Esophagus squamous epithelium (tissue), 5 donors: ENCODE measurements at regions not wholly inside any gene's neighbourhood (a gene's known extent, or its start where the extent isn't known, plus 50 kb on each side); places are given as distances from the start of the nearest gene placed in this dataset.

ENCODE experiments used
- DNase-seq: peaks from one replicate; lab custom pipeline; 2025; lab: John Stamatoyannopoulos, UW
- H3K27ac ChIP-seq, 4 donors: fragments of 200-600 bp; sonication (generic); one replicate each; pipeline ENCODE4 v1.5.1; 2016 to 2019; ENCODE audit warnings: mild to moderate bottlenecking in 1 of 4
- H3K27me3 ChIP-seq, 4 donors: fragments of 200-600 bp; sonication (generic); 1 replicate in 3 of 4; 2 replicates in 1 of 4; pipeline versions ENCODE4 v1.5.1 to v1.6.0; 2017 to 2021; ENCODE audit warnings: antibody characterized with exemption in 1 of 4
- H3K36me3 ChIP-seq, 3 donors: fragments of 200-600 bp; sonication (generic); one replicate each; pipeline ENCODE4 v1.5.1; 2016 to 2019
- H3K4me1 ChIP-seq, 3 donors: fragments of 200-600 bp; sonication (generic); one replicate each; pipeline ENCODE4 v1.5.1; 2017 to 2019
- H3K4me3 ChIP-seq, 4 donors: fragments of 200-600 bp; sonication (generic); 1 replicate in 3 of 4; 2 replicates in 1 of 4; pipeline ENCODE4 v1.5.1; 2016 to 2019; ENCODE audit warnings: mild to moderate bottlenecking in 2 of 4, moderate library complexity in 1 of 4
- H3K9me3 ChIP-seq, 3 donors: fragments of 200-600 bp; sonication (generic); one replicate each; pipeline ENCODE4 v1.5.1; 2016 to 2019
- POLR2A ChIP-seq, 4 donors: fragments of 450-650 bp; IDR thresholded peaks; one replicate each; pipeline ENCODE4 v1.6.1; 2017; ENCODE audit warnings: antibody characterized with exemption in 4 of 4, mild to moderate bottlenecking in 4 of 4, moderate library complexity in 3 of 4
- WGBS, 2 donors: methylation state at CpG; one replicate each; pipeline ENCODE4 v1.1.5; 2018; 5-methylcytosine and 5-hydroxymethylcytosine counted together
- intact Hi-C: fragments of 100-400 bp; cut with DNase I; formaldehyde crosslinking; loops from one replicate; pipeline ENCODE4 v1.15.0; 2022
- TF ChIP-seq, protein P1 (sequence below), 6 experiments: fragments of 450-650 bp in 4 of 6; fragments of 200-600 bp in 2 of 6; sonication (generic) in 2 of 6; IDR thresholded peaks; one replicate each; pipeline ENCODE4 v1.5.1; 2016 to 2019; ENCODE audit warnings: antibody characterized with exemption in 6 of 6, mild to moderate bottlenecking in 4 of 6, moderate library complexity in 4 of 6
- donor health status: DM: yes; HTN: yes; CAD: no.

GRCh38 chr12:30187426-30187825 is 403.7 kb upstream of the TMTC1 start:
- TF ChIP-seq POLR2A (IDR thresholded peaks at IDR 0.05) = no peak
- TF ChIP-seq, protein P1, sequence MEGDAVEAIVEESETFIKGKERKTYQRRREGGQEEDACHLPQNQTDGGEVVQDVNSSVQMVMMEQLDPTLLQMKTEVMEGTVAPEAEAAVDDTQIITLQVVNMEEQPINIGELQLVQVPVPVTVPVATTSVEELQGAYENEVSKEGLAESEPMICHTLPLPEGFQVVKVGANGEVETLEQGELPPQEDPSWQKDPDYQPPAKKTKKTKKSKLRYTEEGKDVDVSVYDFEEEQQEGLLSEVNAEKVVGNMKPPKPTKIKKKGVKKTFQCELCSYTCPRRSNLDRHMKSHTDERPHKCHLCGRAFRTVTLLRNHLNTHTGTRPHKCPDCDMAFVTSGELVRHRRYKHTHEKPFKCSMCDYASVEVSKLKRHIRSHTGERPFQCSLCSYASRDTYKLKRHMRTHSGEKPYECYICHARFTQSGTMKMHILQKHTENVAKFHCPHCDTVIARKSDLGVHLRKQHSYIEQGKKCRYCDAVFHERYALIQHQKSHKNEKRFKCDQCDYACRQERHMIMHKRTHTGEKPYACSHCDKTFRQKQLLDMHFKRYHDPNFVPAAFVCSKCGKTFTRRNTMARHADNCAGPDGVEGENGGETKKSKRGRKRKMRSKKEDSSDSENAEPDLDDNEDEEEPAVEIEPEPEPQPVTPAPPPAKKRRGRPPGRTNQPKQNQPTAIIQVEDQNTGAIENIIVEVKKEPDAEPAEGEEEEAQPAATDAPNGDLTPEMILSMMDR (IDR thresholded peaks at IDR 0.05) = no peak
- DNase-seq = no peak
- Histone ChIP-seq H3K36me3 (no peaks in the 10 kb centered on the region), H3K27me3 (no peaks in the 10 kb centered on the region), H3K4me1 (no peaks in the 10 kb centered on the region), H3K27ac (no peak overlapping the region), H3K9me3 (no peaks in the 10 kb centered on the region), H3K4me3 (no peak overlapping the region)
- 66 to 76% methylated on average over 2 of the region's 2 CpGs for WGBS, 2 donors
- intact Hi-C loops = no loop called here

- 24 to 40% methylated on average over 1 of the region's 1 CpG for WGBS, 2 donors
- no peak overlapping the region for H3K27ac ChIP-seq
- H3K4me1 ChIP-seq = peaks cover 0 to 8% (median 0%) of the 10 kb centered on the region in 3 donors
- intact Hi-C loops = no loop called here
- no peak for DNase-seq
- no peaks in the 10 kb centered on the region for H3K27me3 ChIP-seq
- H3K9me3 ChIP-seq = no peaks in the 10 kb centered on the region
- no peak overlapping the region for H3K4me3 ChIP-seq
- no peak for TF ChIP-seq POLR2A (IDR thresholded peaks at IDR 0.05)
- TF ChIP-seq, protein P1 (IDR thresholded peaks at IDR 0.05) = no peak
- no peaks in the 10 kb centered on the region for H3K36me3 ChIP-seq
These were observed 397.6 kb upstream of the TMTC1 start for GRCh38 chr12:30181334-30181733.

GRCh38 chr12:30180602-30181001 is 396.9 kb upstream of the TMTC1 start:
- DNase-seq = no peak
- Histone ChIP-seq H3K27ac (no peak overlapping the region), H3K4me3 (no peak overlapping the region), H3K27me3 (no peaks in the 10 kb centered on the region), H3K9me3 (no peaks in the 10 kb centered on the region), H3K36me3 (no peaks in the 10 kb centered on the region), H3K4me1 (peaks cover 0 to 8% (median 0%) of the 10 kb centered on the region in 3 donors)
- intact Hi-C loops = no loop called here
- TF ChIP-seq, protein P1 (IDR thresholded peaks at IDR 0.05) = no peak
- TF ChIP-seq POLR2A (IDR thresholded peaks at IDR 0.05) = no peak

- Histone ChIP-seq H3K4me3 (no peak overlapping the region), H3K27me3 (no peaks in the 10 kb centered on the region), H3K27ac (no peak overlapping the region), H3K36me3 (no peaks in the 10 kb centered on the region), H3K4me1 (peaks cover 0 to 8% (median 0%) of the 10 kb centered on the region in 3 donors), H3K9me3 (no peaks in the 10 kb centered on the region)
- WGBS, 2 donors = 27 to 42% methylated on average over 2 of the region's 2 CpGs
- no peak for DNase-seq
- TF ChIP-seq, protein P1 (IDR thresholded peaks at IDR 0.05) = no peak
- TF ChIP-seq POLR2A (IDR thresholded peaks at IDR 0.05) = no peak
- intact Hi-C loops = no loop called here
These were observed 395.2 kb upstream of the TMTC1 start for GRCh38 chr12:30178916-30179315.

GRCh38 chr12:30169839-30170591 is 386.3 kb upstream of the TMTC1 start:
- TF ChIP-seq, protein P1 (IDR thresholded peaks at IDR 0.05) = no peak
- no peak for TF ChIP-seq POLR2A (IDR thresholded peaks at IDR 0.05)
- intact Hi-C loops = no loop called here
- H3K4me3 ChIP-seq = peak overlapping the region in 1 of 4 donors; percentile 7

More at GRCh38 chr12:30169839-30170591, 386.3 kb upstream of the TMTC1 start:
- 44% methylated on average over 18 to 23 of the region's 58 CpGs for WGBS, 2 donors
- H3K36me3 ChIP-seq = no peaks in the 10 kb centered on the region
- H3K4me1 ChIP-seq = peaks cover 0 to 8% (median 0%) of the 10 kb centered on the region in 3 donors
- no peaks in the 10 kb centered on the region for H3K9me3 ChIP-seq
- peaks cover 0 to 37% (median 3%) of the 10 kb centered on the region in 4 donors for H3K27me3 ChIP-seq
- H3K27ac ChIP-seq = no peak overlapping the region
- no peak for DNase-seq
